ENCODE measurements at regions not wholly inside any gene's neighbourhood (a gene's known extent, or its start where the extent isn't known, plus 50 kb on each side); places are given as distances from the start of the nearest gene placed in this dataset.
"Not testable (repeated sequence)": the region's sequence is repeated elsewhere in the genome, so short reads cannot be mapped to it uniquely, and the experiment has no call there.

DNA sequence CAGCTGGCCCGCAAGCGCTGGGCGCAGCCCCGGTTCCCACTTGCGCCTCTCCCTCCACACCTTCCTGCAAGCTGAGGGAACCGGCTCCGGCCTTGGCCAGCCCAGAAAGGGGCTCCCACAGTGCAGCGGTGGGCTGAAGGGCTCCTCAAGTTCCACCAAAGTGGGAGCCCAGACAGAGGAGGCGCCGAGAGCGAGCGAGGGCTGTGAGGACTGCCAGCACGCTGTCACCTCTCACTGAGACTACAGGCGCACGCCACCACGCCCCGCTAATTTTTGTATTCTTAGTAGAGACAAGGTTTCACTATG is 103.3 kb upstream of the KMT2C start:
- H3K4me3 Mint-ChIP-seq; H3K27ac Mint-ChIP-seq; H3K4me1 Mint-ChIP-seq; H3K9me3 Mint-ChIP-seq (ENCODE audit: low read depth); ATAC-seq; DNase-seq; H3K27me3 Mint-ChIP-seq; CTCF ChIA-PET; intact Hi-C loops (cut with DNase I, micrococcal nuclease); H3K36me3 Mint-ChIP-seq (ENCODE audit: low read depth); POLR2A ChIA-PET: not testable (repeated sequence)

- POLR2A ChIA-PET; intact Hi-C loops (cut with DNase I, micrococcal nuclease); H3K36me3 Mint-ChIP-seq (ENCODE audit: low read depth); H3K27ac Mint-ChIP-seq; DNase-seq; CTCF ChIA-PET; H3K9me3 Mint-ChIP-seq (ENCODE audit: low read depth); H3K4me1 Mint-ChIP-seq; H3K27me3 Mint-ChIP-seq; H3K4me3 Mint-ChIP-seq; ATAC-seq: not testable (repeated sequence)
Observed at GRCh38 chr7:152538346-152539189, 102.8 kb upstream of the KMT2C start.

DNA sequence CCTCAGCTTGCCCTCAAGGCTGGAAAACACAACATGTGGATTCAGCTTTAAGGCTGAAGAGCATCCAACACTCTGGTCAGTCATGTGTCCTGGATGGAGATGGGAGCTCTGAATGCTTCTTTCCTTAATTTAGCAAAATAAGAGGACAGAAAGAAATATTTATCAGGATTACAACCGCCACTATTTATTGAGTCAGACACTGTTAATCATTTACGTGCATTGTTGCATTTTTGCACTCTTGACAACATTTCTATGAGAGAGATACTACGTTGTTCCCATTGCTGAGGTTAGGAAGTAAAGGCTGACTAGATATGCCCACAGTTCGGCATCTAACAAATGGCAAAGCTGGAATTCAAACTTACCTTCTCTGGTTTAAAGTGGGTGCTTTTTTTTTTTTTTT is 101.8 kb upstream of the KMT2C start:
- intact Hi-C loops (cut with DNase I, micrococcal nuclease), result no loop called here
- POLR2A ChIA-PET, result no interaction called here
- ATAC-seq (no peak), DNase-seq (no peak)
- Mint-ChIP-seq H3K27ac (no peak overlapping the region), H3K27me3 (no peaks in the 10 kb centered on the region), H3K9me3 (ENCODE audit: low read depth) (peaks cover 2% of the 10 kb centered on the region), H3K36me3 (ENCODE audit: low read depth) (no peaks in the 10 kb centered on the region), H3K4me1 (no peaks in the 10 kb centered on the region), H3K4me3 (no peak overlapping the region)
- CTCF ChIA-PET, result no interaction called here

GRCh38 chr7:152528612-152529011 is 92.8 kb upstream of the KMT2C start:
- H3K36me3 Mint-ChIP-seq (ENCODE audit: low read depth), result no peaks in the 10 kb centered on the region

GRCh38 chr7:152527610-152528032 is 91.8 kb upstream of the KMT2C start:
- CTCF ChIA-PET, result no interaction called here
- Mint-ChIP-seq H3K27me3 (peaks cover 3% of the 10 kb centered on the region), H3K4me3 (no peak overlapping the region), H3K27ac (no peak overlapping the region), H3K9me3 (ENCODE audit: low read depth) (no peaks in the 10 kb centered on the region), H3K36me3 (ENCODE audit: low read depth) (no peaks in the 10 kb centered on the region), H3K4me1 (no peaks in the 10 kb centered on the region)
- intact Hi-C loops (cut with DNase I, micrococcal nuclease), result no loop called here
- POLR2A ChIA-PET, result no interaction called here
- DNase-seq (no peak), ATAC-seq (no peak)

More at GRCh38 chr7:152528612-152529011, 92.8 kb upstream of the KMT2C start:
- CTCF ChIA-PET, result no interaction called here
- H3K9me3 Mint-ChIP-seq (ENCODE audit: low read depth), result no peaks in the 10 kb centered on the region
- POLR2A ChIA-PET, result no interaction called here
- no peak overlapping the region for H3K27ac Mint-ChIP-seq
- no peaks in the 10 kb centered on the region for H3K4me1 Mint-ChIP-seq
- H3K4me3 Mint-ChIP-seq, result no peak overlapping the region
- ATAC-seq, result no peak
- peaks cover 3% of the 10 kb centered on the region for H3K27me3 Mint-ChIP-seq
- intact Hi-C loops (cut with DNase I, micrococcal nuclease), result no loop called here
- DNase-seq, result no peak

GRCh38 chr7:152523916-152524315 is 88.1 kb upstream of the KMT2C start:
- Mint-ChIP-seq H3K27ac (no peak overlapping the region), H3K9me3 (ENCODE audit: low read depth) (peaks cover 5% of the 10 kb centered on the region), H3K4me3 (no peak overlapping the region), H3K27me3 (no peaks in the 10 kb centered on the region), H3K36me3 (ENCODE audit: low read depth) (peaks cover 2% of the 10 kb centered on the region), H3K4me1 (no peaks in the 10 kb centered on the region)
- ChIA-PET CTCF (no interaction called here), POLR2A (no interaction called here)
- no peak for ATAC-seq
- intact Hi-C loops (cut with DNase I, micrococcal nuclease), result no loop called here
- DNase-seq, result no peak

DNA sequence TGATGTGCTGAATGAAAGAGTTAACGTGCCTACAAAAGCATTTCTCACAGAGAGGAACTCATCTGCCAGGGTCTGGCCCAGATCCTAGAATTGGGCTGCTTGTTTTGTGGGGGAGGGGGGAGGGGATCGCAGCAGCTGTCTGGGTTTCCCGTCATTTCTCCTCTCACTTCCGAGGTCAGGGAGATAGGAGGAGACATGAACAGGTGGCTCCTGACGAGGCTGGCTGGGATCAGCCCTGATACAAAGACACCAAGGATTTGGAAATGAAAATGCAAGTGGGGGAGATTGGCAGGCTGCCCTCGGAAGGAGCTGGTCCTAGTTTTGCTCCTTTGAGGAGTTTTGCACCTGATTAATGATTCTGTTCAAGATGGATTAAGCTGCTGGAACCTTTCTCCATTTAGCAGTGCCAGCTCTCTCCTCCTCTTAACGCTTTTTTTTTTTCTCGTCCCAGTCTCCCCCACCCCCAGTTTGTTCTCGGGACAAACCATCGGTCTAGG is 86.8 kb upstream of the KMT2C start:
- Mint-ChIP-seq H3K27me3 (no peaks in the 10 kb centered on the region), H3K4me3 (no peak overlapping the region)

DNA sequence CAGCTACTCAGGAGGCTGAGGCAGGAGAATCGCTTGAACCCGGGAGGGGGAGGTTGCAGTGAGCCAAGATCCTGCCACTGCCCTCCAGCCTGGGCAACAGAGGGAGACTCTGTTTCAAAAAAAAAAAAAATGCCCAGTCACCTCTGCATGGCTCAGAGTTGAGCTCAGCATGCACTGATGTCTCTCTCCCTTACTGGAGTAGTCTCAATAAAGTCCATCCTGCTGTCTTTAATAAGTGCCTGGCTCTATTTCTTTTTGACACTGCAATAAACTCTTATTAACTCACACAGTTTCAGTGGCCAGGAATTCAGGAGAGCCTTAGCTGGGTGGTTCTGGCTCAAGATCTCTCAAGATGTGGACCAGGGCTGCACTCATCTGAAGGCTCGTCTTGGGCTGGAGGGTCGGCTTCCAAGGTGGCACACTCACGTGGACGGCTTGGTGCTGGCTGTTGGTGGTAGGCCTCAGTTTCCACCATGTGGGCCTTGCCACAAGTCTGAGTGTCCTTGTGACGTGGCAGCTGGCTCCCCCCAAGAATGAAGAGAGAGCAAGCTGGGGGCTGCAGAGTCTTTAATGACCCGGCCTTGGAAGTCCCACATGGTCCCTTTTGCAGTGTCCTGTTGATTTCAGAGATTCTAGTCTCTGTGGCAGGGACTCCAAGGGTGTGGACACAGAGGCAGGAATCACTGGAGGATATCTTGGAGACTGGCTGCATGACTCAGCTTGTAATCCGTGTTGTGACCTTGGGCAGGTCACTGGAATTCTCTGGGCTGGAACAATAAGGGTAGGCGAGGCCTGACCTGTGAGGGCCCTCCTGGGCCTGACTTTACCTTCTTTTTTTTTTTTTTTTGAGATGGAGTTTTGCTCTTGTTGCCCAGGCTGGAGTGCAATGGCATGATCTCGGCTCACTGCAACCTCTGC is 85.9 kb upstream of the KMT2C start:
- Mint-ChIP-seq H3K27me3 (no peaks in the 10 kb centered on the region), H3K36me3 (ENCODE audit: low read depth) (peaks cover 2% of the 10 kb centered on the region), H3K27ac (no peak overlapping the region), H3K4me3 (no peak overlapping the region), H3K9me3 (ENCODE audit: low read depth) (peaks cover 7% of the 10 kb centered on the region), H3K4me1 (no peaks in the 10 kb centered on the region)
- no peak for ATAC-seq
- DNase-seq, result no peak
- CTCF ChIA-PET, result no interaction called here
- intact Hi-C loops (cut with DNase I, micrococcal nuclease), result no loop called here
- POLR2A ChIA-PET, result no interaction called here

More for the DNA sequence above, 86.8 kb upstream of the KMT2C start:
- Mint-ChIP-seq H3K27ac (no peak overlapping the region), H3K36me3 (ENCODE audit: low read depth) (peaks cover 2% of the 10 kb centered on the region), H3K9me3 (ENCODE audit: low read depth) (peaks cover 7% of the 10 kb centered on the region), H3K4me1 (no peaks in the 10 kb centered on the region)
- DNase-seq, result no peak
- ChIA-PET CTCF (no interaction called here), POLR2A (no interaction called here)
- ATAC-seq, result no peak
- intact Hi-C loops (cut with DNase I, micrococcal nuclease), result no loop called here

- POLR2A ChIA-PET, result no interaction called here
- intact Hi-C loops (cut with DNase I, micrococcal nuclease), result no loop called here
- CTCF ChIA-PET, result no interaction called here
- no peaks in the 10 kb centered on the region for H3K4me1 Mint-ChIP-seq
- H3K9me3 Mint-ChIP-seq (ENCODE audit: low read depth), result peaks cover 7% of the 10 kb centered on the region
- no peak overlapping the region for H3K27ac Mint-ChIP-seq
- H3K27me3 Mint-ChIP-seq, result no peaks in the 10 kb centered on the region
- no peak for DNase-seq
- ATAC-seq, result no peak
- no peak overlapping the region for H3K4me3 Mint-ChIP-seq
- H3K36me3 Mint-ChIP-seq (ENCODE audit: low read depth), result peaks cover 2% of the 10 kb centered on the region
Observed at GRCh38 chr7:152520861-152521302, 85.1 kb upstream of the KMT2C start.

GRCh38 chr7:152519290-152519689 is 83.5 kb upstream of the KMT2C start:
- H3K27me3 Mint-ChIP-seq, result no peaks in the 10 kb centered on the region
- H3K4me3 Mint-ChIP-seq, result no peak overlapping the region
- no peak for ATAC-seq
- no peak overlapping the region for H3K27ac Mint-ChIP-seq
- peaks cover 7% of the 10 kb centered on the region for H3K9me3 Mint-ChIP-seq (ENCODE audit: low read depth)
- CTCF ChIA-PET, result interaction anchor here (0.7 kb wide), 1 partner anchor 182 kb away, joined by 3 read pairs; no protein-coding TSS in a partner anchor
- H3K36me3 Mint-ChIP-seq (ENCODE audit: low read depth), result peaks cover 2% of the 10 kb centered on the region
- DNase-seq, result no peak
- intact Hi-C loops (cut with DNase I, micrococcal nuclease), result no loop called here
- POLR2A ChIA-PET, result no interaction called here
- H3K4me1 Mint-ChIP-seq, result no peaks in the 10 kb centered on the region

DNA sequence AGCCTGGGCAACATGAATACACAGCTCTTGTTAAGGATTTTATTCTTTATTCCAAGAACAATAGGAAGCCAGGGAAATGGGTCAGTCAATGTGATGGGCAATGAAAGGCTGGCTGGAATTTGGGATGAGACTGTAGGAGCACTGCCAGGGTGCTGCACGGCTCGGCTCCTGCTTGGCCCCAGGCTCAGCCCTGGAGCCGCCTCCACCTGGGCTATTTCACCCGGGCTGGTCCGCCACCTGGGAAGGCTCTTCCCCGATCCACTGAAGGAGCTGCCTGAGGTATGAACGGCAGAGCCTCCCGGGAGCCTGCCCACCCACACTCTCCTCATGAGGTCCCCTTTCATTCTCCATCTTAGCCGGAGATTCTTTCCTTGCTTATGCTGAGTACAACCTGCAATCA is 80.4 kb upstream of the KMT2C start:
- ATAC-seq, result no peak
- Mint-ChIP-seq H3K27me3 (no peaks in the 10 kb centered on the region), H3K27ac (no peak overlapping the region), H3K4me1 (peaks cover 11% of the 10 kb centered on the region), H3K4me3 (no peak overlapping the region), H3K36me3 (ENCODE audit: low read depth) (peaks cover 2% of the 10 kb centered on the region), H3K9me3 (ENCODE audit: low read depth) (peaks cover 7% of the 10 kb centered on the region)
- POLR2A ChIA-PET, result no interaction called here
- intact Hi-C loops (cut with DNase I, micrococcal nuclease), result no loop called here
- no peak for DNase-seq
- CTCF ChIA-PET, result no interaction called here
